ENCODE measurements at regions not wholly inside any gene's neighbourhood (a gene's known extent, or its start where the extent isn't known, plus 50 kb on each side); places are given as distances from the start of the nearest gene placed in this dataset.

DNA sequence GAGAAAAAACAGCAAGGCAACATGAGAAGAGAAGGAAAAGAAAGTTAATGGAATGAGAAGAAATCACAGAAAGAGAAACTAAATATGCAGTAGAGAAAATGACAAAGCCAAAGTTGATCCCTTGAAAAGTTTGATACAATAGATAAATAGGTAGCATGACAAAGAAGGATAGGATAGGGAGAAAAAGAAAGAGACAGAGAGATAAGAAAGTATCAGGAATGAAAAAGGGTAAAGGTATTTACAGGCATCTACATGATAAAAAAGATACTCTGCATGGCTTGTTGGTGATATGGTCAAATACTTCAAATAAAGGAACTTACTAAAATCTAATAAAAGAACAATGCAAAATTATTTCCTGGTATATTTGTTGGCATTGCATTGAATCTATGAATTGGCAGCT lies 185.5 kb upstream of the TECRL start (continued):
- TF ChIP-seq ZNF788 (CRISPR knock-in tag; IDR thresholded peaks at IDR 0.05; ENCODE audit: borderline replicate concordance) (no peak), JUNB (CRISPR knock-in tag; IDR thresholded peaks at IDR 0.05; ENCODE audit: borderline replicate concordance) (no peak), ZNF557 (CRISPR knock-in tag; IDR thresholded peaks at IDR 0.05) (no peak), ZNF207 (IDR thresholded peaks at IDR 0.05; ENCODE audit: borderline replicate concordance) (no peak), FOXO1 (CRISPR knock-in tag; IDR thresholded peaks at IDR 0.05) (no peak), ZNF615 (CRISPR knock-in tag; IDR thresholded peaks at IDR 0.05; ENCODE audit: borderline replicate concordance) (no peak), GZF1 (CRISPR knock-in tag; IDR thresholded peaks at IDR 0.05) (no peak)
- TF ChIP-seq, protein P1, sequence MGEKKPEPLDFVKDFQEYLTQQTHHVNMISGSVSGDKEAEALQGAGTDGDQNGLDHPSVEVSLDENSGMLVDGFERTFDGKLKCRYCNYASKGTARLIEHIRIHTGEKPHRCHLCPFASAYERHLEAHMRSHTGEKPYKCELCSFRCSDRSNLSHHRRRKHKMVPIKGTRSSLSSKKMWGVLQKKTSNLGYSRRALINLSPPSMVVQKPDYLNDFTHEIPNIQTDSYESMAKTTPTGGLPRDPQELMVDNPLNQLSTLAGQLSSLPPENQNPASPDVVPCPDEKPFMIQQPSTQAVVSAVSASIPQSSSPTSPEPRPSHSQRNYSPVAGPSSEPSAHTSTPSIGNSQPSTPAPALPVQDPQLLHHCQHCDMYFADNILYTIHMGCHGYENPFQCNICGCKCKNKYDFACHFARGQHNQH (CRISPR knock-in tag; IDR thresholded peaks at IDR 0.05): no peak

DNA sequence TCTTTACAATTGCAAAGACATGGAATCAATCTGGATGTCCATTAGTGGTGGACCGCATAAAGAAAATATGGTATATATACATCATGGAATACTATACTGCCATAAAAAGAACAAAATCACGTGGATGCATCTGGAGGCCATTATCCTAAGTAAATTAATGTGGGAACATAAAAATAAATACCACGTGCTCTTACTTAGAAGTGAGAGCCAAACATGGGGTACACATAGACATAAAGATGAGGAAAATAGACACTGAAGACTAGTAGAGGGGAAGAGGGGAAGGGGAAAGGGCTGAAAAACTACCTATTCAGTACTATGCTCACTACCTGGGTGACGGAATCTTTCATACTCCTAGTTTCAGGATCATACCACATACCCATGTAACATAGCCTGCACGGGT lies 179.3 kb upstream of the TECRL start:
- Histone ChIP-seq H3K9me3 (ENCODE audit: low read length) (no peaks in the 10 kb centered on the region), H3K79me2 (ENCODE audit: insufficient read depth, low read length) (no peaks in the 10 kb centered on the region), H2AFZ (ENCODE audit: low read length) (no peak overlapping the region), H4K20me1 (ENCODE audit: insufficient read depth, low read length) (no peaks in the 10 kb centered on the region; the same call in 1 of the 2 replicates), H3K36me3 (replicated peaks in 1 of 2; ENCODE audit: control insufficient read depth in 1 of 2, insufficient read depth in 2 of 2, low read length in 2 of 2) (no peaks in the 10 kb centered on the region), H3K27ac (ENCODE audit: extremely low read length, insufficient read depth, low read length) (no peak overlapping the region), H3K9ac (ENCODE audit: insufficient read depth, low read depth, low read length) (no peak overlapping the region), H3K4me2 (ENCODE audit: low read depth, low read length) (no peak overlapping the region), H3K4me3 (replicated peaks in 1 of 3; ENCODE audit: insufficient read depth in 1 of 3, low read depth in 2 of 3, low read length in 3 of 3) (no peak overlapping the region), H3K27me3 (ENCODE audit: control insufficient read depth in 1 of 2, insufficient read depth in 2 of 2, low read length in 2 of 2) (no peaks in the 10 kb centered on the region), H3K4me1 (ENCODE audit: insufficient read depth, low read length) (no peaks in the 10 kb centered on the region)
- intact Hi-C loops (cut with micrococcal nuclease; ENCODE audit: unreplicated experiment) (no loop called here), in situ Hi-C loops (cut with HindIII; ENCODE audit: extremely low pct_ligation_motif_present, low pct_unique_long_range_greater_than_20kb) (no loop called here)
- POLR2A ChIA-PET: no interaction called here
- 18% methylated on average over 5 of the region's 5 CpGs for WGBS (ENCODE audit: low lambda C conversion rate)
- BruUV-seq (replicated peaks): no TSS peak
- DNase-seq (ENCODE audit: low spot score) (no peak), ATAC-seq (no peak), FAIRE-seq (no peak)
- CTCF ChIA-PET (ENCODE audit: low intra/inter-chr PET ratio, low total read pairs): no interaction called here
- TF ChIP-seq, protein P2, sequence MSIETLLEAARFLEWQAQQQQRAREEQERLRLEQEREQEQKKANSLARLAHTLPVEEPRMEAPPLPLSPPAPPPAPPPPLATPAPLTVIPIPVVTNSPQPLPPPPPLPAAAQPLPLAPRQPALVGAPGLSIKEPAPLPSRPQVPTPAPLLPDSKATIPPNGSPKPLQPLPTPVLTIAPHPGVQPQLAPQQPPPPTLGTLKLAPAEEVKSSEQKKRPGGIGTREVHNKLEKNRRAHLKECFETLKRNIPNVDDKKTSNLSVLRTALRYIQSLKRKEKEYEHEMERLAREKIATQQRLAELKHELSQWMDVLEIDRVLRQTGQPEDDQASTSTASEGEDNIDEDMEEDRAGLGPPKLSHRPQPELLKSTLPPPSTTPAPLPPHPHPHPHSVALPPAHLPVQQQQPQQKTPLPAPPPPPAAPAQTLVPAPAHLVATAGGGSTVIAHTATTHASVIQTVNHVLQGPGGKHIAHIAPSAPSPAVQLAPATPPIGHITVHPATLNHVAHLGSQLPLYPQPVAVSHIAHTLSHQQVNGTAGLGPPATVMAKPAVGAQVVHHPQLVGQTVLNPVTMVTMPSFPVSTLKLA (IDR thresholded peaks at IDR 0.05): peak; percentile 92
- TF ChIP-seq PRPF4 (IDR thresholded peaks at IDR 0.05; ENCODE audit: low read depth, low read length, poor library complexity, severe bottlenecking): no peak

All from HepG2 (cell line).